GM12865 (cell line): ENCODE measurements at regions not wholly inside any gene's neighbourhood (a gene's known extent, or its start where the extent isn't known, plus 50 kb on each side); places are given as distances from the start of the nearest gene placed in this dataset.
A peak's percentile ranks its signal among the peaks of the same experiment; 100 is the strongest.

Experiments
- DNase-seq: peaks from one replicate; pipeline ENCODE4 v3.0.0; 2010; ENCODE audit warnings: low read depth
- H3K4me3 ChIP-seq: 2 replicates; pipeline ENCODE4 v1.5.1; 2011; ENCODE audit warnings: mild to moderate bottlenecking, low read depth, low read length, control low read depth
- TF ChIP-seq, protein P1 (sequence below): IDR thresholded peaks from 2 replicates; pipeline ENCODE4 v1.5.1; 2011; ENCODE audit warnings: low read length, control low read depth, low read depth, inconsistent platforms; ENCODE audit not compliant: insufficient read depth; ENCODE audit errors: missing control alignments

DNA sequence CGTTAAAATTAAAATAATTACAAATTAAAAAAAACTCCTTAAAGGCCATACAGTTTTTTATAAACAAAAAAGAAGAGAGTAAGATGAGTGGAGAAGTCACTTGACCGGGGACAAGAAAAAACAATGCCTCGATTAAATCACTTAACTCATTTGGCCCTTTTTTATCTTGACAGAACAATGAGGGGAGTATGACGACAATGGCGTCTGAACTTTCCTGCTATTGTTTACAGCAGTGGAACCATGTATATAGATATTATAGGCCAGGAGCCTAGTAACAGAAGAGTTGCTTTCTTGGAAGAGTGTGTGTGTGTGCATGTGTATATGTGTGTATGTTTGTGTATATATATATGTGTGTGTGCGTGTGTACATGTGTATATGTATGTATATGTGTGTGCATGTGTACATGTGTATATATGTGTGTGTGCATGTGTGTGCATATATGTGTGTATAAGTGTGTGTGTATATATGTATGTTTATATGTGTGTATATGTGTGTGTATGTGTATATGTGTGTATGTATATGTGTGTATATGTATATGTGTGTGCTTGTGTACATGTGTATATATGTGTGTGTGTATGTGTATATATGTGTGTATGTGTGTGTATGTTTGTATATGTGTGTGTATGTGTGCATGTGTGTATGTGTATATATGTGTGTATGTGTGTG lies 153.4 kb upstream of the FAT1 start:
- no peak for DNase-seq
- no peak overlapping the region for H3K4me3 ChIP-seq
- TF ChIP-seq, protein P1, sequence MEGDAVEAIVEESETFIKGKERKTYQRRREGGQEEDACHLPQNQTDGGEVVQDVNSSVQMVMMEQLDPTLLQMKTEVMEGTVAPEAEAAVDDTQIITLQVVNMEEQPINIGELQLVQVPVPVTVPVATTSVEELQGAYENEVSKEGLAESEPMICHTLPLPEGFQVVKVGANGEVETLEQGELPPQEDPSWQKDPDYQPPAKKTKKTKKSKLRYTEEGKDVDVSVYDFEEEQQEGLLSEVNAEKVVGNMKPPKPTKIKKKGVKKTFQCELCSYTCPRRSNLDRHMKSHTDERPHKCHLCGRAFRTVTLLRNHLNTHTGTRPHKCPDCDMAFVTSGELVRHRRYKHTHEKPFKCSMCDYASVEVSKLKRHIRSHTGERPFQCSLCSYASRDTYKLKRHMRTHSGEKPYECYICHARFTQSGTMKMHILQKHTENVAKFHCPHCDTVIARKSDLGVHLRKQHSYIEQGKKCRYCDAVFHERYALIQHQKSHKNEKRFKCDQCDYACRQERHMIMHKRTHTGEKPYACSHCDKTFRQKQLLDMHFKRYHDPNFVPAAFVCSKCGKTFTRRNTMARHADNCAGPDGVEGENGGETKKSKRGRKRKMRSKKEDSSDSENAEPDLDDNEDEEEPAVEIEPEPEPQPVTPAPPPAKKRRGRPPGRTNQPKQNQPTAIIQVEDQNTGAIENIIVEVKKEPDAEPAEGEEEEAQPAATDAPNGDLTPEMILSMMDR, result no peak

DNA sequence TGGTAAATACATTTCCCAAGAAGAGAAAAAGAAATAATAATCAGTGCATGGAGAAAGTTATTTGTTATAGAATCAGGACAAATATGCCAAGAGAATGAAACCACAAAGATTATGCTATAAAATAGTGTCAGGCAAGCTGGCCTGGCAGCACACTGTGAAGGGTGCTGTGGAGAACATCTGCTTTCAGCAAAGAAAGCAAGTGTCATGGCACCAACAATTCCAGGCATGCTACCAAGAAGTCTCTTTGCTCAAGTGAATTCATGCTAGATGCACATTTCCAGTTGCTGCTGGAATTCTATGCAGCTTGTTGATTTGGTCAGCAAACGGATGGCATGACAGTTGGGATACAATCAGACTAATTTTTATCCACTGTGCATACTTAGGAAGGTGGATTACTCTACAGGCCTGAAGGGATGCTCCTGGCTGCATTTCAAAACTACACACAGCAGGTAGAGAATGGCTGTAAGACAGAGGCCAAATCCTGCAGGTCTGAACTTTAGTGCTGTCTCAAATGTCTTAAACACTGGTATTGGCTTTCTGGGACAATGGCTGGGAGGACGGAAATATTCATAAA lies 154.6 kb upstream of the FAT1 start:
- no peak for DNase-seq
- no peak overlapping the region for H3K4me3 ChIP-seq
- TF ChIP-seq, protein P1, result no peak

DNA sequence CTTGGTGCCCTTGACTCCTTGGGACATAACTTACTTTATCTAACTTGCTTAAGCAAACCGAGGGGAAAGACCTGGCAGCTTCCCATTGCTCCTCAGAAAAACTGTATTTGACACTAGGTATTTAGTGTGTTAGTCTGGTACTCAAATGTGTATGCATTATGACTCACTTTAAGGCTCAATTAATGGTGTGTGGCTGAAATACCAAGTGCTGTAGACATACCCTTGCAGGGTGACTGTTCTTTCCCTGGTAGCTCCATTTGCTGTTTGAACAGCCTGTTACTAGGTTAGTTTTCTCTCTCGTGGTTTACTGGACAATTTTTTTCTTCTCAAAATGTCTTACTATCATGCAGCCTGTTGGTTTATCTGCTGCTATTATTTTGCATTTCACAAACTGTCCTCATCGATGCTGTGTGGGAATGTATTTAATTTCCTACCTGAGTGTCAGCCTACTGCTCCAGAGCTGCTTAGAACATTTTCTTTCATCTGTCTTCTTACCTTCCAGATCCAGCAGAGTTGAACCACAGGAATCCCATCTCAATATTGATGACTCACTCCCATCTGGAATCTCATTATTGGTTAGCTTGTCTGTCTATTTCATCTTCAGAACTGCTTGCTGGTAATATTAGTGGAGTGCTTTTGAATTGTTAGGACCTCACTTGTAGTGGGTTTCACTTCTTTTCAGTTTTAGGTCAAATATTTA lies 158.0 kb upstream of the FAT1 start:
- H3K4me3 ChIP-seq, result no peak overlapping the region
- TF ChIP-seq, protein P1, result no peak
- DNase-seq, result no peak

DNA sequence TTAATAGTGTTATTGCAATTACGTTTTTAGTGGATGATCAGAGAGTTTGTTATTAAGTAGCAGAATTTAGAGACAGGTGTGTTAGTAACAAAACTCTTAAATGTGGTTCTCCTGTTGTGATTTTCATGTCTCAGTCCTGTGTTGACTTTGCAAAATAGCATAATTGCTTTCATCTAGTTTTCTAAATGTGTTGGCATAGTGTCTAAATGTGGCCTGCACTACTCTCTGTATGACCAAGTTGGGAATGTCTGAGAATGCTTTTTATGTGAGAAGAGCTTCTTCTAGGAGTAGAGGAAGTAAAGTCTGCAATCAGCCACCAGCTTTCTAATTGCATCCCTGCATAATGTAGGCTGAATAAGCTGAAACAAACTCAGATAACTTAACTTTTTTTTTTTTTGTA lies 158.6 kb upstream of the FAT1 start:
- DNase-seq, result peak; percentile 21
- no peak overlapping the region for H3K4me3 ChIP-seq
- TF ChIP-seq, protein P1, result no peak

DNA sequence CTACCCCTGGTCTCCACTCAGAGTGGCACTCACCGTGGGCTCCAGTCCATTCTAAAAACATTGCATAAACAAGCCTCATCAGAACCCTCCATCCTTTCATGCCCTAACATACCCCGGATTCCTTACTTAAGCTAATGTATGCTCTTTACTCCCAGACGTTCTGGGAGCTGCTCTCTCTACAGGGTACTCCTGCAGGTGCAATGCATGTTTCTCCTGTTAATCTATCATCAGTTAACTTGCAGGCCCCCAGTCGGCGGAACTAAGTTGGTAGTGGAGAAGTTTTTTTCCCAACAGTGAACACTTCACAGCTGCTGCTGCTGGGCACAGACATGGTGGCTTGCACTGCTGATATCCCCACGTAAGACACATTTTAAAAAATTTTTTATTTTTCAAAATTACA lies 161.6 kb upstream of the FAT1 start:
- no peak overlapping the region for H3K4me3 ChIP-seq
- DNase-seq, result no peak
- TF ChIP-seq, protein P1, result no peak

DNA sequence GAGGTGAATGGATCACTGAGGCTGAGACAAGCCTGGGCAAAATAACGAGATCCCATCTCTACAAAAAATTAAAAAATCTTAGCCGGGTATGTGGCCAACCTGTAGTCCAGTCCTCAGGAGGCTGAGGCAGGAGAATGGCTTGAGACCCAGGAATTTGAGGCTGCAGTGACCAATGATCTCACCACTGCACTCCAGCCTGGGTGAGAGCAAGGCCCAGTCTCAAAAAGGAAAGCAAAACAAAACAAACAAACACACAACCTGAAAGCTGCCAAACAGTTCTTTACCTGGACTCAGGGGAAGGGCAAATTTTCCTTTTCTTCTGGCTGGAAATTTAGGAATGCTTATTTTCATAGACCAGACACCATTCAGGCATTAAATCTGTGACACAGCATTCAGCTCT lies 163.1 kb upstream of the FAT1 start:
- no peak overlapping the region for H3K4me3 ChIP-seq
- TF ChIP-seq, protein P1, result no peak
- no peak for DNase-seq
